GM19395 (cell line): ENCODE measurements at regions not wholly inside any gene's neighbourhood (a gene's known extent, or its start where the extent isn't known, plus 50 kb on each side); places are given as distances from the start of the nearest gene placed in this dataset.
A peak's percentile ranks its signal among the peaks of the same experiment; 100 is the strongest.
"Not testable (repeated sequence)": the region's sequence is repeated elsewhere in the genome, so short reads cannot be mapped to it uniquely, and the experiment has no call there.

Experiments
- ATAC-seq: cut with Tn5 transposase; IDR thresholded peaks from one replicate; pipeline ENCODE4 v1.9.1; 2021; ENCODE audit warnings: mild to moderate bottlenecking, moderate library complexity; ENCODE audit not compliant: unreplicated experiment

DNA sequence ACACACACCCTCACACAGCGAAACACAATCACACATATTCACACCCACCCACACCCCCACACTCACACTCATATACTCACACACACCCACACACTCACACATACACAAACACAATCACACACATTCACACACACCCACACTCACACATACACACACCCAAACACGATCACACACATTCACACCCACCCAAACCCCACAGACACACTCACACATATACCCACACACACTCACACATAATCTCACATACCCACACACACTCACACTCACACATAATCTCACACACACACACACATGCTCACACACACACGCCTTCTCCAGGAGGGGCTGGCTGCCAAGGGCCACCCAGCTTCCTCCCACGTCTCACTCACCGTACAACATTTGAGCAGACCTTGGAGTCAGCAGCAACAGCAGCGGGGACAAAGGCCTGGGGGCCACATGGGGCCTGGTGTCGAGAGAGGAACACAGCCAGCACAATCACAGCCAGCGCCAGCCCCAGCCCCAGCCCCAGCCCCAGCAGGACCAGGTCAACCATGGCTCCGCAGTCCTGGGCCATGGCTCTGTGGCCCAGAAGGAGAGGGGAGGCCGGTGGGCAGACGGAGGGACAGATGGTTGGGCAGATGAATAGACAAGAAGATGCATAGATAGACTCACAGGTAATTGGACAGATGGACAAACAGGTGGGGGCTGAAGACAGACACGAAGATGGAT, 932.9 kb downstream of the TUBA3C start:
- not testable (repeated sequence) for ATAC-seq

DNA sequence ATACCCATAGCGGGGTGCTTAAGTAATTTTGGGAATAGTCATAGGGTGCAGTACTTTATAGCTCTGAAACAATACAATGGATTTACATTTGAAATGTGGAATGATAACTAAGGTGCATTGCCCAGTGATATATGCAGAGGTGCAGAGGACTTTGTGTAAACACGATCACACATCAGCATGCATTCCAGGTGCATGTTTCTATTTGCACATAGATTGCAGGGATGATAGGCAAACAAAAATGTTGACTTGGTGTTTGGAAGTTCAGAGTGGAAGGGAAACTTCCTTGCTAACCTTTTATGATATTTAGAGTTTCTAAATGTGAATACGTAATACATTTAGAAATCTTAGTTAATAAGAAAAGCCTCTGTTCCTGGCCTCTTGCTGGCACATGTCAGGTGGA, 941.5 kb downstream of the TUBA3C start:
- ATAC-seq: not testable (repeated sequence)

DNA sequence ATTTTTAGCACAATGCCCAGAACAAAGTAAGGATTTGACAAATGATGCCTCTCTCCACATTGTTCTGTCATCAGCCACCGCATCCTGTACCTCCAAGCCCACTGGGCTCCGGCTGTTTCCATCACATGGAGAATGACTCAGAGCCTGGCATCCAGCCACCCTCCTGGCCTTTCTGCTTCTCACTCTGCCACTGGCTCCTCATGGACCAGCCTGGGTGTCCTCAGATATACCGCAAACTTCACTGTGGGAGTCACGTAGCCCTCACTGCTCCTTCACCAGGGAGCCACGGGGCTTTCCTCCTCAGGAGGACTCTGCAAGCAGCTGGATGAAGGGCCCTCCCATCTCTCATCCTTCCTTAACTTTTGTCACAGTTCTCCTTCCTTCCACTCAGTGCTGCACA, 943.0 kb downstream of the TUBA3C start:
- ATAC-seq: not testable (repeated sequence)

DNA sequence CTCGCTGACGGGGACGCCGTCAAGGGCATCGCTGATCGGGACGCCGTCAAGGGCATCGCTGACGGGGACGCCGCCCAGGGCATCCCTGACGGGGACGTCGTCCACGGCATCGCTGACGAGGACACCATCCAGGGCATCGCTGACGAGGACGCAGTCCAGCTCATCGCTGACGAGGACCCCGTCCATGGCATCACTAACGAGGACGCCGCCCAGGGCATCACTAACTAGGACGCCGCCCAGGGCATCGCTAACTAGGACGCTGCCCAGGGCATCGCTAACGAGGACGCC, 945.2 kb downstream of the TUBA3C start:
- no peak for ATAC-seq

DNA sequence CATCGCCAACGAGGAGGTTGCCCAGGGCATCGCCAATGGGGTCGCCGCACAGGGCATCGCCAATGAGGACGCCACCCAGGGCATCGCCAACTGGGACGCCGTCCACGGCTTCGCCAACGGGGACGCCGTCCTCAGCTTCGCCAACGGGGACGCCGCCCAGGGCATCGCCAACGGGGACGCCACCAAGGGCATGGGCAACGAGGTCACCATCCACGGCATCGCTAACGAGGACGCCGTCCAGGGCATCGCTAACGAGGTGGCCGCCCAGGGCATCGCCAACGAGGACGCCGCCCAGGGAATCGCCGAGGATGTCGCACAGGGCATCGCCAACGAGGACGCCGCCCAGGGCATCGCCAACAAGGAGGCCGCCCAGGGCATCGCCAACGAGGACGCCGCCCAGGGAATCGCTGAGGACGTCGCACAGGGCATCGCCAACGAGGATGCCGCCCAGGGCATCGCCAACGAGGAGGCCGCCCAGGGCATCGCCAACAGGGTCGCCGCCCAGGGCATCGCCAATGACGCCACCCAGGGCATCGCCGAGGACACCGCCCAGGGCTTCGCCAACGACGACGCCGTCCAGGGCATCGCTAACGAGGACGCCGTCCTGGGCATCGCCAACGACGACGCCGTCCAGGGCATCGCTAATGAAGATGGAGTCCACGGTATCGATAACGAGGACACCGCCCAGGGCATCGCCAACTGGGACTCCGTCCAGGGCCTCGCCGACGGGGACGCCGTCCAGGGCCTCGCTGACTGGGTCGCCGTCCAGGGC, 945.7 kb downstream of the TUBA3C start:
- no peak for ATAC-seq

DNA sequence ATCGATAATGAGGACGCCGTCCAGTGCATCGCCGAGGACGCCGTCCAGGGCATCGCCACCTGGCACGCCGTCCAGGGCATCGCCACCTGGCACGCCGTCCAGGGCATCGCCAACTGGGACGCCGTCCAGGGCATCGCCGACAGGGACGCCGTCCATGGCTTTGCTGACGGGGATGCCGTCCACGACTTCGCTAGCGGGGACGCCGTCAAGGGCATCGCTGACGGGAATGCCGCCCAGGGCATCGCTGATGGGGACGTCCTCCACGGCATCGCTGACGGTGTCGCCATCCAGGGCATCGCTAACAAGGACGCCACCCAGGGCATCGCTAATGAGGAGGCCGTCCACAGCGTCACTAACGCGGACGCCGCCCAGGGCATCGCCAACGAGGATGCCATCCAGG, 946.5 kb downstream of the TUBA3C start:
- ATAC-seq: no peak

DNA sequence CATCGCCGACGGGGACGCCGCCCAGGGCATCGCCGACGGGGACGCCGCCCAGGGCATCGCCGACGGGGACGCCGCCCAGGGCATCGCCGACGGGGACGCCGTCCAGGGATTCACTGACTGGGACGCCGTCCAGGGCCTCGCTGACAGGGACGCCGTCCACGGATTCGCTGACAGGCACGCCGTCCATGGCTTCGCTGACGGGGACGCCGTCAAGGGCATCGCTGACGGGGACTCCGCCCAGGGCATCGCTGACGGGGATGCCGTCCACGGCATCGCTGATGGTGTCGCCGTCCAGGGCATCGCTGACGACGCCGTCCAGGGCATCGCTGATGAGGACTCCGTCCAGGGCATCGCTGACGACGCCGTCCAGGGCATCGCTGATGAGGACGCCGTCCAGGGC, 947.2 kb downstream of the TUBA3C start:
- not testable (repeated sequence) for ATAC-seq

DNA sequence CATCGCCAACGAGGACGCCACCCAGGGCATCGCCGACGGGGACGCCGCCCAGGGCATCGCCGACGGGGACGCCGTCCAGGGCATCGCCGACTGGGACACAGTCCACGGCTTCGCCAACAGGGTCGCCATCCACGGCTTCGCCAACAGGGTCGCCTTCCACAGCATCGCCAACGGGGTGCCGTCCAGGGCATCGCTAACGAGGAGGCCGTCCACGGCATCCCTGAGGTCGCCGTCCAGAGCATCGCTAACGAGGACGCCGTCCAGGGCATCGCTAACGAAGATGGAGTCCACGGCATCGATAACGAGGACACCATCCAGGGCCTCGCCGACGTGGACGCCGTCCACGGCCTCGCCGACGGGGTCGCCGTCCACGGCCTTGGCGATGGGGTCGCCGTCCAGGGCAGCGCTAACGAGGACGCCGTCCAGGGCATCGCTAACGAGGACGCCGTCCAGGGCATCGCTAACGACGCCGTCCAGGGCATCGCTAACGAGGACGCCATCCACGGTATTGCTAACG, 947.8 kb downstream of the TUBA3C start:
- ATAC-seq: no peak

DNA sequence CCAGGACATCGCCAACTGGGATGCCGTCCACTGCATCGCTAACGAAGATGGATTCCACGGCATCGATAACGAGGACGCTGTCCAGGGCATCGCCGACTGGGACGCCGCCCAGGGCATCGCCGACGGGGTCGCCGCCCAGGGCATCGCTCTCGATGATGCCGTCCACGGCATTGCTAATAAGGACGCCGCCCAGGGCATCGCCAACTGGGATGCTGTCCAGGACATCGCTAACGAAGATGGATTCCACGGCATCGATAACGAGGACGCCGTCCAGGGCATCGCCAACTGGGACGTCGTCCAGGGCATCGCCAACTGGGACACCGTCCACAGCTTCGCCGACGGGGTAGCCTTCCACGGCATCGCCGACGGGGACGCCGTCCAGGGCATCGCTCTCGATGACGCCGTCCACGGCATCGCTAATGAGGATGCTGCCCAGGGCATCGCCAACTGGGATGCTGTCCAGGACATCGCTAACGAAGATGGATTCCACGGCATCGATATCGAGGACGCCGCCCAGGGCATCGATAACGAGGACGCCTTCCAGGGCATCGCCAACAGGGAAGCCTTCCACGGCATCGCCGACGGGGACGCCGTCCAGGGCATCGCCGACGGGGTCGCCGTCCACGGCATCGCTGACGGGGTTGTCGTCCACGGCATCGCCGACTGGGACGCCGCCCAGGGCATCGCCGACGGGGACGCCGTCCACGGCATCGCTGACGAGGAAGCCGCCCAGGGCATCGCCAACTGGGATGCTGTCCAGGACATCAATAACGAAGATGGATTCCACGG, 948.4 kb downstream of the TUBA3C start:
- no peak for ATAC-seq

DNA sequence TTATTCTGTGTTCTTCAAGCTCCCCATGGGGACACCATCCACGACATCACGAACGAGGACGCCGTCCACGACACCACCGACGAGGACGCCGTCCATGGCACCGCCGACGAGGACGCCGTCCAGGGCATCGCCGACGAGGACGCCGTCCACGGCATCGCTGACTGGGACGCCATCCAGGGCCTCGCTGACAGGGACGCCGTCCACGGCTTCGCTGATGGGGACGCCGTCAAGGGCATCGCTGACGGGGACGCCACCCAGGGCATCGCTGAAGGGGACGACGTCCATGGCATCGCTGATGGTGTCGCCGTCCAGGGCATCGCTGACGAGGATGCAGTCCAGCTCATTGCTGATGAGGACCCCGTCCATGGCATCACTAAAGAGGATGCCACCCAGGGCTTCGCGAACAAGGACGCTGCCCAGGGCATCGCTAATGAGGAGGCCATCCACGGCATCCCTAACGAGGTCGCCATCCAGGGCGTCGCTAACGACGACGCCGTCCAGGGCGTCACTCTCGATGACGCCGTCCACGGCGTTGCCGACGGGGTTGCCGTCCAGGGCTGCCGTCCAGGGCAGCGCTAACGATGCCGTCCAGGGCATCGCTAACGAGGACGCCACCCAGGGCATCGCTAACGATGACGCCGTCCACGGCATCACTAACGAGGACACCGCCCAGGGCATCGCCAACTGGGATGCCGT, 949.2 kb downstream of the TUBA3C start:
- ATAC-seq: no peak

DNA sequence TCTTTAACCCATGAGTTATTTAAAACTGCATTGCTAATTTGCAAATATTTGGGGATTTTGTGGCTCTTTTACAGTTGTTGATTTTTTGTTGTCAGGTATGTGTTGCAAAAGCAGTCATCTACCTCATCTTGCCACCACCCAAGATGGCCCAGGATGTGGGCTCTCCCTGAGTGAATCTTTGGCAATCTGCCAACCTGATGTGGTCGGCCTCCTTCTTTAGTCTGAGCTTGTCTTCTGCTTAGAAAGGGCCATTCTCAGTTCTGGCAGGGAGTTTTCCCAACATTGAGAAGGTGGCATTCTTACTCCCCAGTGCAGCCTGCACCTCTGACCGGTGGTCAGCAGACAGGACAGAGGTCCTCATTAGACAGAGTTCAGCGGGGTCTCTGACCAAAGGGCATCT, 957.2 kb downstream of the TUBA3C start:
- not testable (repeated sequence) for ATAC-seq

DNA sequence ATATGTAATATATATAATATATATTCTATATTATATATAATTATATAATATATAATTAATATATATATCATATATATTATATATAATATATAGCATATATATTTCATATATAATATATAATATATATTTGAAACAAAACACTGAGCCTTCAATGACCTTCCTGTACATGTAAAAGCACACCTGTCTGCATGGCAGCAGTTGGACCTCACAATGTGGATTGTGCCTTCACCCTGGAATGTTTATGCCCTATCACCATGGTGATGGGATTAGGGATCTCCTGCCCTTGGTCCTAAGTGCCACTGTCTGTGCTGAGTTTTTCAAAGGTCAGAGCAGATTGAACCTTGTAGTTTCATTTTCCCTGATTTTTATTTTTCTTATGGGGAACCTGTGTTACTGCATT, 966.9 kb downstream of the TUBA3C start:
- not testable (repeated sequence) for ATAC-seq

DNA sequence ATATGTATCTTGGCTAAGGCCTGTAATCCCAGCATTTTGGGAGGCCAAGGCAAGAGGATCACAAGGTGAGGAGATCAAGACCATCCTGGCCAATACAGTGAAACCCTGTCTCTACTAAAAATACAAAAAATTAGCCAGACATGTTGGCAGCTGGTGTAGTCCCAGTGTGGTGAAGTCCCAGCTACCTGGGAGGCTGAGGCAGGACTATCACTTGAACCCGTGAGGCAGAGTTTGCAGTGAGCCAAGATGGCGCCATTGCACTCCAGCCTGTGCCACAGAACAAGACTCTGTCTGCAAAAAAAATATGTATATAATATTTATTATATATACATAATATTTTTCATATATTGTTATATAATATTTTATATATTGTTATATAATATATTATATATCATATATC, 968.1 kb downstream of the TUBA3C start:
- ATAC-seq: not testable (repeated sequence)

DNA sequence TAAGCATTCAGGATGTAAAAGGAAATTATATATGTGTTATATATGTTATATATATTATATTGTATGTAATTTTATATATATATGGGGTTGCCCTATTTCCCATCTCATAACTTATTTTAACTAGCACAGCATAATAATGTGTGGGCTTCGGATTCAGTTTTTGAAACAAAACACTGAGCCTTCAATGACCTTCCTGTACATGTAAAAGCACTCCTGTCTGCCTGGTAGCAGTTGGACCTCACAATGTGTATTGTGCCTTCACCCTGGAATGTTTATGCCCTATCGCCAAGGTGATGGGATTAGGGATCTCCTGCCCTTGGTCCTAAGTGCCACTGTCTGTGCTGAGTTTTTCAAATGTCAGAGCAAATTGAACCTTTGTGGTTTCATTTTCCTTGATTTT, 968.8 kb downstream of the TUBA3C start:
- no peak for ATAC-seq

DNA sequence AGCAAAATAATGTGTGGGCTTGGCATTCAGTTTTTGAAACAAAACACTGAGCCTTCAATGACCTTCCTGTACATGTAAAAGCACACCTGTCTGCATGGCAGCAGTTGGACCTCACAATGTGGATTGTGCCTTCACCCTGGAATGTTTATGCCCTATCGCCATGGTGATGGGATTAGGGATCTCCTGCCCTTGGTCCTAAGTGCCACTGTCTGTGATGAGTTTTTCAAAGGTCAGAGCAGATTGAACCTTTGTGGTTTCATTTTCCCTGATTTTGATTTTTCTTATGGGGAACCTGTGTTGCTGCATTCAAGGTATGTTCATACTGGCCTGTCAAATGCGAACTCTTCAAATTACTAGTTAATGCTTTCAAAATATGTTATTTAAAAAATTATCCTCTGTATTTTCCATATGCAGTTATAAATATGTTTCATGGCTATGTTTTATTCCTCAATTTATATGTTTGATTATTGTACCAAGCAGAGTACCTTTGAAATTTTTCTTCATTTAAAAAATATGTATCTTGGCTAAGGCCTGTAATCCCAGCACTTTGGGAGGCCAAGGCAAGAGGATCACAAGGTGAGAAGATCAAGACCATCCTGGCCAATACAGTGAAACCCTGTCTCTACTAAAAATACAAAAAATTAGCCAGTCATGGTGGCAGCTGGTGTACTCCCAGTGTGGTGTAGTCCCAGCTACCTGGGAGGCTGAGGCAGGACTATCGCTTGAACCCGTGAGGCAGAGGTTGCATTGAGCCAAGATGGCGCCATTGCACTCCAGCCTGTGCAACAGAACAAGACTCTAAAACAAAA, 969.7 kb downstream of the TUBA3C start:
- peak; percentile 76 for ATAC-seq

DNA sequence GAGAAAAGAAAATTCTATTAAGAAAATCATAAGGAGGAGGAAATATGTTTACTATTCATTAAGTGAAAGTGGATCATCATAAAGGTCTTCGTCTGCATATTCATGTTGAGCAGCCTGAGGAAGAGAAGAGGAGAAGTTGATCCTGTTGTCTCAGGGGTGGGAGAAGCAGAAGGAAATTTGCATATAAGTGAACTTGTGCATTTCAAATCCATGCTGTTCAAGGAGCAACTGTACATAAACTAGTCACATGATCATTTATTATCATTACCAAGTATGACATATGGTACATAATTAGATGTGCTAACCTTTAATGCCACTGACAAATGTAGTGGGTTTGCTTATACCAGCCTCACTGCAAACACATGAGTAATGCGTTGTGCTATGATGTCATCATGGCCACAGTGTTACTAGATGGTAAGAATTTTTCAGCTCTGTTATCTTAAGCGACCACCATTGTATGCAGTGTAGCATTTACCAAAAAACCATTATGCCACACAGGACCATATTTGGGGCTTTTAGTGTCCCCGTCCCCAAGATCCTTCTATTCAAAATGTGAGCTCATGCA, 976.9 kb downstream of the TUBA3C start:
- not testable (repeated sequence) for ATAC-seq

DNA sequence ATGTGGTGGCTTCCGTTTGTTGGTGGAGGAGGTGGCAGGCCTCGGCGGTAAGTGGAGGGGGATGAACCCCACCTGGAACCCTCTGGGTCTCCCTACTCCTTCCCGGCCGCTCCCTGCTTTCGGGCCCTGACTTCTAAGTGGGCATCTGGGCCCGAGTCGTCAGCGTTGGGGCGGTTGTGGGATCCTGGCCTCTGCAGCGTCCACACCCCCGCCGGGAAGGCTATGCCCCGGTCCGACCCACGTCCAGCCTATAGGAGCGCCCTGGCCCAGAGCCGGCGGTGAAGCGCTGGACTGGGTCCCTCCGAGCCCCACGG, 986.3 kb downstream of the TUBA3C start:
- not testable (repeated sequence) for ATAC-seq

DNA sequence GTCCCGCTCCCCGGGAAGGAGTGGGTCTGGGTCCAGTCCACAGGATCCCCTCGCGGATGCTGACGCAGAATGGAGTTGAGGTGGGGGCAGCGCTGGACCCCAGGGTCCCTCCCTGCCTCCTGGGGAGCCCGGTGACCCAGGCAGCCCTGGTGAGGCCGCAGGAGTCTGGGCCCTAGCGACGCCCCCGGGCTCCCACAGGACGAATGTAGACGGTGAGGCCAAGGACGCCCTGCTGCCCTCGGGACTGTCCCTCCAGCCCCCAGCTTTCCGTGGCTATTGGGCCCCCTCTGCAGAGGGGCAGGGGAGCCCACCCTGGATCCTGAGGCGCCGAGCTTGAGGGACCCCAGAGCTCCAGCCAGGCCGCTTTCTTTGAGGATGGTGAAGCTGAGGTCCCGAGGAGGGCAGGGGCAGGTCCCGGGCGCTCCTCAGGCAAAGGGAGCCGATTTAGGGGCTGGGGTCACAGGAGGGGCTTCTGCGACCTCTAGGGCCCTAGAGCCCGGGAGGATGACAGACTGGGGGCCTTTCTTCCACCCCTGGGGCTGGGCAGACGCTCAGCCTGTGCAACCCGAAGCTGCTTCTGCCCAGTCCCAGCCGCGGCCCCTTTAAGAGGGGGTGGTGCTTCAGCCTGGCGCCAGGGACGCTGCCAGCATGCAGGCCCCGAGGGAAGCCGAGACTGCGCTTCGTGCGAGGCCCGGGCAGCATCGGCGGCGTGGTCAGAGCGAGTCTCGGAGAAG, 986.8 kb downstream of the TUBA3C start:
- not testable (repeated sequence) for ATAC-seq

DNA sequence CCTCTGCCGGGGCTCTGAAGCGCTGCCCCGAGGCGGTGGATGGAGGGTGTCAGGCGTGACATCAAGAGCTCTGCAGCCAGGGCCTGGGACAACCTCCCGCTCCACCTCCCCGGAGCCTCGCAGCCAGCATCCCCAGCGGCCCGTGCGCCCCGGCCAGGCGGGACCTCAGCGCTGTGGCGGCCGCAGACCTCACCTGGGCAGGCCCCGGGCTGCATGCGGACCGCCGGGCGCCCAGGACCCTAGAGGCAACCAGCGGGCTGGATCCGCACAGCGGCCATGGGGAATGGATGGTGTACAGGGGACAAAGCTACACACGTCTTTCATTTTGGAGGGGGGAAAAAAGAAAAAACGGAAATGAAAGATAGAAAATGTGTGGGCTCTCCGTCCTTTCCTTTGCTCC, 987.5 kb downstream of the TUBA3C start:
- not testable (repeated sequence) for ATAC-seq
